HCT116 (cell line): ENCODE measurements at regions not wholly inside any gene's neighbourhood (a gene's known extent, or its start where the extent isn't known, plus 50 kb on each side); places are given as distances from the start of the nearest gene placed in this dataset.

Experiments
- ATAC-seq: fragments of 200-7000 bp; cut with Tn5 transposase; 2 replicates; pipeline ENCODE4 v1.9.1; 2020; ENCODE audit warnings: mild to moderate bottlenecking, moderate library complexity
- BruUV-seq: library from RNA; stranded (reverse); fragments of 400-500 nt; replicated peaks from 2 replicates; lab custom pipeline; 2021; lab: Mats Ljungman, UMichigan
- CTCF ChIA-PET: fragments of 300-600 bp; sonication (Branson Sonifier 250); formaldehyde crosslinking; loops from one replicate; lab custom pipeline; 2021; ENCODE audit warnings: antibody characterized with exemption; lab: Charles Lee
- POLR2A ChIA-PET: fragments of 300-600, 350-600 bp; sonication (Branson Sonifier 250); formaldehyde crosslinking; loops from one replicate; lab custom pipeline; 2021; ENCODE audit warnings: antibody characterized with exemption; lab: Charles Lee
- RAD21 ChIA-PET, 2 experiments: fragments of 300-600 bp; sonication (Branson Sonifier 250); formaldehyde crosslinking; loops; one replicate each; lab custom pipeline; 2023; ENCODE audit warnings: low total read pairs in 2 of 2; ENCODE audit not compliant: uncharacterized antibody in 2 of 2, unreplicated experiment in 2 of 2, low non-redundant PET in 1 of 2; lab: Charles Lee
- DNase-seq: peaks from one replicate; pipeline ENCODE4 v3.0.0-alpha.2; 2010; ENCODE audit warnings: low read depth, low spot score
- H2AFZ ChIP-seq: fragments of 200-600 bp; shearing (Covaris generic), sonication (generic); 2 replicates; pipeline ENCODE4 v1.6.1; 2017; ENCODE audit warnings: low read depth, mixed run types, mixed read lengths, antibody characterized with exemption, low read length; ENCODE audit not compliant: poor library complexity, severe bottlenecking
- H3K27ac ChIP-seq: 2 replicates; pipeline ENCODE4 v1.5.1; 2012; ENCODE audit warnings: low read depth, low read length
- H3K27me3 ChIP-seq: fragments of 200-600 bp; sonication (generic); 2 replicates; pipeline ENCODE4 v1.6.1; 2016; ENCODE audit warnings: mixed run types, low read length, mixed read lengths; ENCODE audit not compliant: insufficient read depth
- H3K36me3 ChIP-seq, 2 experiments: fragments of 200-500 bp in 1 of 2; fragments of 200-600 bp in 1 of 2; sonication (Bioruptor generic) in 1 of 2; sonication (generic) in 1 of 2; 2 replicates each; pipeline versions ENCODE4 v1.5.1 to v1.6.1; 2014 to 2016; ENCODE audit warnings: low read length in 2 of 2, inconsistent platforms in 1 of 2, mixed read lengths in 1 of 2, mixed run types in 1 of 2; ENCODE audit not compliant: insufficient read depth in 2 of 2, control insufficient read depth in 1 of 2
- H3K4me1 ChIP-seq, 2 experiments: fragments of 200-600 bp in 1 of 2; sonication (generic) in 1 of 2; 2 replicates each; pipeline versions ENCODE4 v1.5.1 to v1.6.1; 2012 to 2017; ENCODE audit warnings: low read length in 2 of 2, inconsistent platforms in 1 of 2, mild to moderate bottlenecking in 1 of 2, mixed read lengths in 1 of 2, mixed run types in 1 of 2, moderate library complexity in 1 of 2; ENCODE audit not compliant: insufficient read depth in 2 of 2, control insufficient read depth in 1 of 2
- H3K4me2 ChIP-seq: fragments of 200-600 bp; sonication (generic); 2 replicates; pipeline ENCODE4 v1.6.1; 2017; ENCODE audit warnings: mixed run types, low read length, mixed read lengths
- H3K4me3 ChIP-seq, 2 experiments: fragments of 200-600 bp in 1 of 2; sonication (generic) in 1 of 2; replicated peaks in 1 of 2; 2 replicates each; pipeline ENCODE4 v1.5.1; 2011 to 2016; ENCODE audit warnings: low read length in 2 of 2, control low read depth in 1 of 2, low read depth in 1 of 2, mild to moderate bottlenecking in 1 of 2, mixed read lengths in 1 of 2, mixed run types in 1 of 2
- H3K79me2 ChIP-seq: fragments of 200-600 bp; sonication (generic); 2 replicates; pipeline ENCODE4 v1.6.1; 2017; ENCODE audit warnings: mild to moderate bottlenecking, mixed run types, low read length, moderate library complexity, mixed read lengths; ENCODE audit not compliant: insufficient read depth
- H3K9ac ChIP-seq: fragments of 200-600 bp; sonication (generic); 2 replicates; pipeline ENCODE4 v1.6.1; 2016; ENCODE audit warnings: low read length, mixed read lengths
- H3K9me2 ChIP-seq: fragments of 200-600 bp; sonication (generic), shearing (Covaris generic); 2 replicates; pipeline ENCODE4 v1.6.1; 2017; ENCODE audit warnings: mixed run types, mild to moderate bottlenecking, moderate library complexity; ENCODE audit not compliant: insufficient read depth
- H3K9me3 ChIP-seq, 2 experiments: fragments of 200-500 bp in 1 of 2; fragments of 200-600 bp in 1 of 2; sonication (Bioruptor generic) in 1 of 2; sonication (generic) in 1 of 2; 2 replicates each; pipeline ENCODE4 v1.6.1; 2014 to 2017; ENCODE audit warnings: low read length in 2 of 2, mixed read lengths in 2 of 2, inconsistent platforms in 1 of 2, low read depth in 1 of 2, mild to moderate bottlenecking in 1 of 2, mixed run types in 1 of 2, moderate library complexity in 1 of 2; ENCODE audit not compliant: control insufficient read depth in 1 of 2, insufficient read depth in 1 of 2
- H4K20me1 ChIP-seq: fragments of 200-600 bp; sonication (generic), shearing (Covaris generic); 2 replicates; pipeline ENCODE4 v1.6.1; 2017; ENCODE audit warnings: mixed run types, mild to moderate bottlenecking, moderate library complexity; ENCODE audit not compliant: insufficient read depth
- ATF3 ChIP-seq: IDR thresholded peaks from 2 replicates; pipeline ENCODE4 v1.6.1; 2012
- CBX3 ChIP-seq: IDR thresholded peaks from 2 replicates; pipeline ENCODE4 v1.6.1; 2012; ENCODE audit warnings: low read depth
- EGR1 ChIP-seq: IDR thresholded peaks from 2 replicates; pipeline ENCODE4 v1.6.1; 2012; ENCODE audit warnings: low read depth
- ELF1 ChIP-seq: IDR thresholded peaks from 2 replicates; pipeline ENCODE4 v1.6.1; 2012; ENCODE audit warnings: low read depth, borderline replicate concordance
- EZH2phosphoT487 ChIP-seq: fragments of 200-600 bp; IDR thresholded peaks from 2 replicates; pipeline ENCODE4 v1.6.1; 2018; ENCODE audit warnings: antibody characterized with exemption, borderline replicate concordance
- POLR2A ChIP-seq: IDR thresholded peaks from 2 replicates; pipeline ENCODE4 v1.7.0; 2011; ENCODE audit warnings: borderline replicate concordance; ENCODE audit not compliant: insufficient read depth, insufficient read length; ENCODE audit errors: extremely low read depth
- POLR2AphosphoS5 ChIP-seq: IDR thresholded peaks from 2 replicates; pipeline ENCODE4 v1.6.1; 2011; ENCODE audit warnings: mild to moderate bottlenecking, low read depth, low read length, moderate library complexity
- RAD21 ChIP-seq: IDR thresholded peaks from 2 replicates; pipeline ENCODE4 v1.6.1; 2012; ENCODE audit warnings: low read depth, mild to moderate bottlenecking
- REST ChIP-seq: IDR thresholded peaks from 2 replicates; pipeline ENCODE4 v1.6.1; 2012; ENCODE audit warnings: low read depth
- SIN3A ChIP-seq: IDR thresholded peaks from 2 replicates; pipeline ENCODE4 v1.6.1; 2012; ENCODE audit warnings: low read depth
- SRF ChIP-seq: IDR thresholded peaks from 2 replicates; pipeline ENCODE4 v1.6.1; 2012; ENCODE audit warnings: low read depth
- TCF7L2 ChIP-seq: IDR thresholded peaks from 2 replicates; pipeline ENCODE4 v1.7.0; 2011; ENCODE audit warnings: borderline replicate concordance, inconsistent platforms; ENCODE audit not compliant: insufficient read depth, insufficient read length; ENCODE audit errors: extremely low read depth
- YY1 ChIP-seq: IDR thresholded peaks from 2 replicates; pipeline ENCODE4 v1.6.1; 2011; ENCODE audit warnings: low read length, low read depth, moderate library complexity, mild to moderate bottlenecking; ENCODE audit not compliant: insufficient replicate concordance; ENCODE audit errors: extremely low read depth
- ZBTB33 ChIP-seq: IDR thresholded peaks from 2 replicates; pipeline ENCODE4 v1.6.1; 2011; ENCODE audit warnings: mild to moderate bottlenecking, low read length, moderate library complexity; ENCODE audit not compliant: insufficient replicate concordance; ENCODE audit errors: extremely low read depth
- intact Hi-C: fragments of 100-400 bp; cut with micrococcal nuclease; formaldehyde crosslinking; loops from 2 replicates; pipeline ENCODE4 v1.10.0; 2022

- no peak overlapping the region for H3K4me2 ChIP-seq
- ChIA-PET RAD21 (no interaction called here), CTCF (no interaction called here), POLR2A (no interaction called here)
- no TSS peak for BruUV-seq
- H3K4me3 ChIP-seq = no peak overlapping the region
- H3K27me3 ChIP-seq = no peaks in the 10 kb centered on the region
- no peaks in the 10 kb centered on the region for H3K79me2 ChIP-seq
- no peaks in the 10 kb centered on the region for H3K9me2 ChIP-seq
- intact Hi-C loops = no loop called here
- no peaks in the 10 kb centered on the region for H4K20me1 ChIP-seq
- H3K27ac ChIP-seq = no peak overlapping the region
- DNase-seq (no peak), ATAC-seq (no peak)
- H3K4me1 ChIP-seq = no peaks in the 10 kb centered on the region
- no peaks in the 10 kb centered on the region for H3K36me3 ChIP-seq
- no peak for TF ChIP-seq SRF
- TF ChIP-seq RAD21 = no peak
- no peak for TF ChIP-seq EZH2phosphoT487
- TF ChIP-seq YY1 = no peak
- TF ChIP-seq POLR2AphosphoS5 = no peak
- TF ChIP-seq REST = no peak
- no peak for TF ChIP-seq EGR1
- no peak for TF ChIP-seq ZBTB33
- no peak for TF ChIP-seq ATF3
- TF ChIP-seq ELF1 = no peak
- TF ChIP-seq TCF7L2 = no peak
- no peak for TF ChIP-seq SIN3A
- TF ChIP-seq CBX3 = no peak
- TF ChIP-seq POLR2A = no peak
- H2AFZ ChIP-seq = no peak overlapping the region
- H3K9me3 ChIP-seq = no peaks in the 10 kb centered on the region
- H3K9ac ChIP-seq = no peak overlapping the region
These were observed 416.9 kb upstream of the USP24 start for GRCh38 chr1:55632058-55632457.
